ENCODE measurements at regions not wholly inside any gene's neighbourhood (a gene's known extent, or its start where the extent isn't known, plus 50 kb on each side); places are given as distances from the start of the nearest gene placed in this dataset.

DNA sequence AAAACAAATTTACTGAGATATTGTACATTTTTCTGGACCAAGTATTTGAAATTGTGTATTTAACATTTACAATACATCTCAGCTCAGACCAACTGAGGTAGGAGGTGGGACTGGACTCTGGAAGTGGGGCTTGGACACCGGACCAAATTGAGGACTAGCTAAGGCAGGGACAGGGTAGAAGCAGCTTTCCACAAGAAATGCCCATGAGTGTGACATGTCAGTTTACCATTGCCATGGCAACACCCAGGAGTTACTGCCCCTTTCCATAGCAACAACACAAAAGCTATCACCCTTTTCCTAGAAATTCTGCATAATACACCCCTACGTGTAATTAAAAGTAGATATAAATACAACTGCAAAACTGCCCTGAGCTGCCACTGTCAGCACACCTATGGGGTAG, 191.5 kb upstream of the ASIC2 start:
- no peak for TF ChIP-seq POLR2A (IDR thresholded peaks at IDR 0.05)
- TF ChIP-seq, protein P1, sequence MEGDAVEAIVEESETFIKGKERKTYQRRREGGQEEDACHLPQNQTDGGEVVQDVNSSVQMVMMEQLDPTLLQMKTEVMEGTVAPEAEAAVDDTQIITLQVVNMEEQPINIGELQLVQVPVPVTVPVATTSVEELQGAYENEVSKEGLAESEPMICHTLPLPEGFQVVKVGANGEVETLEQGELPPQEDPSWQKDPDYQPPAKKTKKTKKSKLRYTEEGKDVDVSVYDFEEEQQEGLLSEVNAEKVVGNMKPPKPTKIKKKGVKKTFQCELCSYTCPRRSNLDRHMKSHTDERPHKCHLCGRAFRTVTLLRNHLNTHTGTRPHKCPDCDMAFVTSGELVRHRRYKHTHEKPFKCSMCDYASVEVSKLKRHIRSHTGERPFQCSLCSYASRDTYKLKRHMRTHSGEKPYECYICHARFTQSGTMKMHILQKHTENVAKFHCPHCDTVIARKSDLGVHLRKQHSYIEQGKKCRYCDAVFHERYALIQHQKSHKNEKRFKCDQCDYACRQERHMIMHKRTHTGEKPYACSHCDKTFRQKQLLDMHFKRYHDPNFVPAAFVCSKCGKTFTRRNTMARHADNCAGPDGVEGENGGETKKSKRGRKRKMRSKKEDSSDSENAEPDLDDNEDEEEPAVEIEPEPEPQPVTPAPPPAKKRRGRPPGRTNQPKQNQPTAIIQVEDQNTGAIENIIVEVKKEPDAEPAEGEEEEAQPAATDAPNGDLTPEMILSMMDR (IDR thresholded peaks at IDR 0.05) = no peak
